MM.1S (cell line): ENCODE measurements at regions not wholly inside any gene's neighbourhood (a gene's known extent, or its start where the extent isn't known, plus 50 kb on each side); places are given as distances from the start of the nearest gene placed in this dataset.

Source experiments
- DNase-seq: peaks from one replicate; pipeline ENCODE4 v3.0.0-alpha.2; 2015
- H2AFZ ChIP-seq: fragments of 300-600 bp; sonication (generic); 2 replicates; pipeline ENCODE4 v1.6.0; 2016; ENCODE audit warnings: antibody characterized with exemption, low read length
- H3F3A ChIP-seq: fragments of 300-600 bp; sonication (generic); 2 replicates; pipeline ENCODE4 v1.6.1; 2016; ENCODE audit warnings: mild to moderate bottlenecking, antibody characterized with exemption, low read length, moderate library complexity, mixed read lengths; ENCODE audit not compliant: insufficient read depth
- H3K27ac ChIP-seq: fragments of 300-600 bp; sonication (generic); 2 replicates; pipeline ENCODE4 v1.5.1; 2016; ENCODE audit warnings: mild to moderate bottlenecking, low read length
- H3K27me3 ChIP-seq: fragments of 300-600 bp; sonication (generic); replicated peaks from 2 replicates; pipeline ENCODE4 v1.6.0; 2016; ENCODE audit warnings: low read length; ENCODE audit not compliant: insufficient read depth
- H3K36me3 ChIP-seq: fragments of 300-600 bp; sonication (generic); replicated peaks from 2 replicates; pipeline ENCODE4 v1.6.1; 2016; ENCODE audit warnings: mild to moderate bottlenecking, low read length, mixed read lengths; ENCODE audit not compliant: insufficient read depth
- H3K4me1 ChIP-seq: fragments of 300-600 bp; sonication (generic); 2 replicates; pipeline ENCODE4 v1.6.1; 2016; ENCODE audit warnings: low read length, mixed read lengths
- H3K4me2 ChIP-seq: fragments of 300-600 bp; sonication (generic); 2 replicates; pipeline ENCODE4 v1.6.0; 2016; ENCODE audit warnings: low read depth, low read length
- H3K4me3 ChIP-seq: fragments of 300-600 bp; sonication (generic); 2 replicates; pipeline ENCODE4 v1.5.1; 2016; ENCODE audit warnings: low read length, mixed read lengths
- H3K79me2 ChIP-seq: fragments of 300-600 bp; sonication (generic); 2 replicates; pipeline ENCODE4 v1.6.1; 2016; ENCODE audit warnings: mixed run types, low read length, mixed read lengths
- H3K9ac ChIP-seq: fragments of 300-600 bp; sonication (generic); 2 replicates; pipeline ENCODE4 v1.6.1; 2016; ENCODE audit warnings: low read length, mixed read lengths
- H3K9me2 ChIP-seq: fragments of 300-600 bp; sonication (generic); replicated peaks from 2 replicates; pipeline ENCODE4 v1.6.1; 2016; ENCODE audit warnings: mild to moderate bottlenecking, low read length, mixed read lengths; ENCODE audit not compliant: insufficient read depth
- H3K9me3 ChIP-seq: fragments of 300-600 bp; sonication (generic); replicated peaks from 2 replicates; pipeline ENCODE4 v1.6.1; 2016; ENCODE audit warnings: mild to moderate bottlenecking, low read length, mixed read lengths; ENCODE audit not compliant: insufficient read depth
- H4K20me1 ChIP-seq: fragments of 300-600 bp; sonication (generic); 2 replicates; pipeline ENCODE4 v1.6.1; 2016; ENCODE audit warnings: mild to moderate bottlenecking, low read length, moderate library complexity, mixed read lengths; ENCODE audit not compliant: insufficient read depth
- CTCF ChIP-seq: fragments of 300-600 bp; sonication (generic); IDR thresholded peaks from 2 replicates; pipeline ENCODE4 v1.5.1; 2016; ENCODE audit warnings: antibody characterized with exemption, low read length, mixed read lengths
- EZH2 ChIP-seq: fragments of 300-600 bp; sonication (generic); optimal IDR thresholded peaks from 2 replicates; pipeline ENCODE3; 2017; ENCODE audit warnings: low read depth, mild to moderate bottlenecking, antibody characterized with exemption, low read length, mixed read lengths
- EZH2phosphoT487 ChIP-seq: fragments of 300-600 bp; sonication (generic); IDR thresholded peaks from 2 replicates; pipeline ENCODE4 v1.6.1; 2018; ENCODE audit warnings: antibody characterized with exemption, low read length

DNA sequence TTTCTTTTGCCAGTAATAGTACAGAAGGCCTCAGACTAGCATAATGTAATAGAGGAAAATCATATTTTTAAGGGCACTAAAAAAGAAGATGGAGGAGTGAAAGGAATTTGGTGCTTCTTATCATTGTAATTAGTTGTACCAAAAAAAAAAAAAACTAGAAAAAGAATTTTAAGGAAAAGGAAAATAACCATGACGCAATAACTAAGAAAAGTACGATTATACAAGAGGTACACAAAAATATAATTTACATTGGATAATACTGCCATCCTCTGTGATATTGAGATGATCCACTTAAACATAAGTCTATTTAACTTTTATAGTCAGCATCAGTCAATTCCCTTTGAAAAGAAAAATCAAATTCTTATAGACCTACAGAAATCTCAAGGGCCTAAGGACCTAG is 146.7 kb upstream of the IRX5 start:
- no peak for TF ChIP-seq EZH2
- TF ChIP-seq EZH2phosphoT487, result no peak
- no peak for TF ChIP-seq CTCF
- H3K27me3 ChIP-seq, result no peaks in the 10 kb centered on the region
- H3K4me3 ChIP-seq, result no peak overlapping the region
- no peaks in the 10 kb centered on the region for H4K20me1 ChIP-seq
- no peak overlapping the region for H3K27ac ChIP-seq
- H3F3A ChIP-seq, result no peaks in the 10 kb centered on the region
- H3K9me3 ChIP-seq, result no peaks in the 10 kb centered on the region
- H3K79me2 ChIP-seq, result no peaks in the 10 kb centered on the region
- no peaks in the 10 kb centered on the region for H3K36me3 ChIP-seq
- H3K9me2 ChIP-seq, result no peaks in the 10 kb centered on the region
- H3K4me1 ChIP-seq, result no peaks in the 10 kb centered on the region
- H3K4me2 ChIP-seq, result no peak overlapping the region
- H2AFZ ChIP-seq, result no peak overlapping the region
- no peak for DNase-seq
- H3K9ac ChIP-seq, result no peak overlapping the region

GRCh38 chr16:54783226-54783625 is 147.4 kb upstream of the IRX5 start:
- no peaks in the 10 kb centered on the region for H3K9me3 ChIP-seq
- no peak overlapping the region for H3K27ac ChIP-seq
- H3K4me1 ChIP-seq, result no peaks in the 10 kb centered on the region
- H3K4me3 ChIP-seq, result no peak overlapping the region
- no peak overlapping the region for H2AFZ ChIP-seq
- no peaks in the 10 kb centered on the region for H3F3A ChIP-seq
- H3K27me3 ChIP-seq, result no peaks in the 10 kb centered on the region
- H3K9ac ChIP-seq, result no peak overlapping the region
- no peak for TF ChIP-seq EZH2
- TF ChIP-seq EZH2phosphoT487, result no peak
- no peak for TF ChIP-seq CTCF
- H3K9me2 ChIP-seq, result no peaks in the 10 kb centered on the region
- no peak for DNase-seq
- no peaks in the 10 kb centered on the region for H4K20me1 ChIP-seq
- no peaks in the 10 kb centered on the region for H3K79me2 ChIP-seq
- H3K36me3 ChIP-seq, result no peaks in the 10 kb centered on the region
- no peak overlapping the region for H3K4me2 ChIP-seq

DNA sequence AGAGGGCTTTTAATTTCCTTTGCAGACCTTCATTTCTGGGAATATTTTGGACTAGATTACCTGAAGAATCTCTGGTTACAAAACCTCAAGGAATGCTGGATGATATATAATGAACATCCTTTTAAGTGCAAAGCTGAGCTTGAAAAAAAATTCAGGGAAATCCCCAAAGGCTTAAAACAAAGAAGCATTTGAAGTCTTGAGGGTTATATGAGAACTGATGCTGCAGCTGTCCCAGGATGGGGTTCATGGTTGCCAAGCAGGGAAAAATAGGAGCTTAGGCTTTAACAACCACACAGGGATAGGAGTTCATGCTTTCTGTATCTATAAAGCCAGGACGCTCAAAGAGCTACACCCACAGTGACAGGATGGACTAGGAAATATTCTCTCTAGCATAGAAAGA is 150.4 kb upstream of the IRX5 start:
- Histone ChIP-seq H3K27ac (no peak overlapping the region), H4K20me1 (no peaks in the 10 kb centered on the region), H3K79me2 (no peaks in the 10 kb centered on the region), H3K9me2 (no peaks in the 10 kb centered on the region), H3K4me1 (no peaks in the 10 kb centered on the region), H3K27me3 (no peaks in the 10 kb centered on the region), H3K36me3 (no peaks in the 10 kb centered on the region), H3K4me2 (no peak overlapping the region), H3F3A (no peaks in the 10 kb centered on the region), H2AFZ (no peak overlapping the region), H3K4me3 (no peak overlapping the region), H3K9ac (no peak overlapping the region), H3K9me3 (no peaks in the 10 kb centered on the region)
- TF ChIP-seq EZH2 (no peak), CTCF (no peak), EZH2phosphoT487 (no peak)
- no peak for DNase-seq
